ENCODE measurements at regions not wholly inside any gene's neighbourhood (a gene's known extent, or its start where the extent isn't known, plus 50 kb on each side); places are given as distances from the start of the nearest gene placed in this dataset.

DNA sequence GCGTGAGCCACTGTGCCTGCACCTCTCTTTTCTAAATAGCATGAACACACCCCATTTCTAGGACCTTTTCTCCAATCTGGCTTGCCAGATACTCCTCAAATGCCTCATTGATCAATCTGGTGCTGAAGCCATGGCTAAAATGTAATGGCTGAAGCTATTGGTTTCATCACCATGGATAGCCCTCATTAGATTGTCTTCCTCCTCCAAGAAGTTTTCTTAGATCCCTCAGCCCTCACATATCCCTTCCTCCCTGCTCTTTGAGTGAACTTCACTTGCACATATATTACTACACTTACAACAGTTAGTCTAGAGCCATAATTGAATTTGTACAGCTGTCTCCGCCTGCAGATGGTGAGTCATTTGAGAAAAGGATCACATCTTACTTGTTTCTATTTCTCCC lies 77.9 kb upstream of the TOX3 start:
- TF ChIP-seq EZH2 (IDR thresholded peaks at IDR 0.05) (no peak), EZH2phosphoT487 (IDR thresholded peaks at IDR 0.05) (no peak)
- TF ChIP-seq, protein P1, sequence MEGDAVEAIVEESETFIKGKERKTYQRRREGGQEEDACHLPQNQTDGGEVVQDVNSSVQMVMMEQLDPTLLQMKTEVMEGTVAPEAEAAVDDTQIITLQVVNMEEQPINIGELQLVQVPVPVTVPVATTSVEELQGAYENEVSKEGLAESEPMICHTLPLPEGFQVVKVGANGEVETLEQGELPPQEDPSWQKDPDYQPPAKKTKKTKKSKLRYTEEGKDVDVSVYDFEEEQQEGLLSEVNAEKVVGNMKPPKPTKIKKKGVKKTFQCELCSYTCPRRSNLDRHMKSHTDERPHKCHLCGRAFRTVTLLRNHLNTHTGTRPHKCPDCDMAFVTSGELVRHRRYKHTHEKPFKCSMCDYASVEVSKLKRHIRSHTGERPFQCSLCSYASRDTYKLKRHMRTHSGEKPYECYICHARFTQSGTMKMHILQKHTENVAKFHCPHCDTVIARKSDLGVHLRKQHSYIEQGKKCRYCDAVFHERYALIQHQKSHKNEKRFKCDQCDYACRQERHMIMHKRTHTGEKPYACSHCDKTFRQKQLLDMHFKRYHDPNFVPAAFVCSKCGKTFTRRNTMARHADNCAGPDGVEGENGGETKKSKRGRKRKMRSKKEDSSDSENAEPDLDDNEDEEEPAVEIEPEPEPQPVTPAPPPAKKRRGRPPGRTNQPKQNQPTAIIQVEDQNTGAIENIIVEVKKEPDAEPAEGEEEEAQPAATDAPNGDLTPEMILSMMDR (IDR thresholded peaks at IDR 0.05): no peak

Data from neural progenitor cell (in vitro differentiated cells).